GM23338 (cell line): ENCODE measurements at regions not wholly inside any gene's neighbourhood (a gene's known extent, or its start where the extent isn't known, plus 50 kb on each side); places are given as distances from the start of the nearest gene placed in this dataset.

Experiments
- ATAC-seq: fragments of 200-7000 bp; cut with Tn5 transposase; 3 replicates; pipeline ENCODE4 v1.9.1; 2020
- DNase-seq: peaks from one replicate; pipeline ENCODE4 v3.0.0-alpha.2; 2015; ENCODE audit warnings: low spot score
- H2AFZ ChIP-seq: fragments of 200-600 bp; sonication (generic); 2 replicates; pipeline ENCODE4 v1.8.0; 2016; ENCODE audit warnings: antibody characterized with exemption, mild to moderate bottlenecking, moderate library complexity
- H3F3A ChIP-seq: fragments of 200-600 bp; sonication (generic); replicated peaks from 2 replicates; pipeline ENCODE4 v1.8.0; 2017; ENCODE audit warnings: antibody characterized with exemption, mixed run types, low read depth
- H3K27ac ChIP-seq: fragments of 200-600 bp; sonication (generic); 2 replicates; pipeline ENCODE4 v1.6.1; 2016; ENCODE audit warnings: low read depth
- H3K27me3 ChIP-seq: fragments of 200-600 bp; sonication (generic); 2 replicates; pipeline ENCODE4 v1.8.0; 2016; ENCODE audit warnings: mild to moderate bottlenecking, mixed run types, moderate library complexity; ENCODE audit not compliant: insufficient read depth
- H3K36me3 ChIP-seq: fragments of 200-600 bp; sonication (generic); 2 replicates; pipeline ENCODE4 v1.8.0; 2016; ENCODE audit warnings: mild to moderate bottlenecking; ENCODE audit not compliant: insufficient read depth
- H3K4me1 ChIP-seq: fragments of 200-600 bp; sonication (generic); 2 replicates; pipeline ENCODE4 v1.8.0; 2016; ENCODE audit warnings: mild to moderate bottlenecking, moderate library complexity; ENCODE audit not compliant: insufficient read depth
- H3K4me2 ChIP-seq: fragments of 200-600 bp; sonication (generic); 2 replicates; pipeline ENCODE4 v1.7.1; 2017; ENCODE audit warnings: mixed run types
- H3K4me3 ChIP-seq: fragments of 200-600 bp; sonication (generic); 2 replicates; pipeline ENCODE4 v1.6.1; 2016; ENCODE audit warnings: mixed run types
- H3K79me2 ChIP-seq: fragments of 200-600 bp; sonication (generic); replicated peaks from 2 replicates; pipeline ENCODE4 v1.8.0; 2017; ENCODE audit warnings: mild to moderate bottlenecking; ENCODE audit not compliant: insufficient read depth
- H3K9me2 ChIP-seq: fragments of 200-600 bp; sonication (generic); 2 replicates; pipeline ENCODE4 v1.8.0; 2017; ENCODE audit not compliant: insufficient read depth
- H4K20me1 ChIP-seq: fragments of 200-600 bp; sonication (generic); replicated peaks from 2 replicates; pipeline ENCODE4 v1.8.0; 2017; ENCODE audit warnings: mild to moderate bottlenecking; ENCODE audit not compliant: insufficient read depth
- H3K27ac Mint-ChIP-seq: 2 replicates; pipeline ENCODE4 v1.8.0; 2020; ENCODE audit warnings: inconsistent platforms, mild to moderate bottlenecking, moderate library complexity, mixed read lengths
- H3K27me3 Mint-ChIP-seq: 3 replicates; pipeline ENCODE4 v1.8.0; 2022; ENCODE audit warnings: low read depth, mild to moderate bottlenecking, moderate library complexity, mixed read lengths, inconsistent platforms; ENCODE audit not compliant: insufficient read depth, poor library complexity
- H3K36me3 Mint-ChIP-seq: 3 replicates; pipeline ENCODE4 v1.8.0; 2021; ENCODE audit warnings: low read depth, mild to moderate bottlenecking, inconsistent platforms, moderate library complexity, mixed read lengths
- H3K4me1 Mint-ChIP-seq: 3 replicates; pipeline ENCODE4 v1.8.0; 2020; ENCODE audit warnings: mild to moderate bottlenecking, inconsistent platforms, mixed read lengths
- H3K4me3 Mint-ChIP-seq: 3 replicates; pipeline ENCODE4 v1.8.0; 2021; ENCODE audit warnings: moderate library complexity, mild to moderate bottlenecking, inconsistent platforms, mixed read lengths
- H3K9me3 Mint-ChIP-seq: 3 replicates; pipeline ENCODE4 v1.8.0; 2020; ENCODE audit warnings: moderate library complexity, mild to moderate bottlenecking, inconsistent platforms, mixed read lengths
- CREB1 ChIP-seq: fragments of 250-450 bp; sonication (Bioruptor Pico); IDR thresholded peaks from 2 replicates; pipeline ENCODE4 v1.5.0; 2020; ENCODE audit warnings: low read depth, mild to moderate bottlenecking, moderate library complexity
- CTCF ChIP-seq, 2 experiments: fragments of 200-600 bp in 1 of 2; sonication (generic) in 1 of 2; conservative IDR thresholded peaks; 2 replicates each; pipeline versions ENCODE4 v1.5.1 to v1.6.1; 2016 to 2017; ENCODE audit warnings: antibody characterized with exemption in 2 of 2, low read depth in 2 of 2, mild to moderate bottlenecking in 2 of 2, moderate library complexity in 1 of 2
- ETS1 ChIP-seq: IDR thresholded peaks from 2 replicates; pipeline ENCODE4 v1.6.1; 2016; ENCODE audit warnings: antibody characterized with exemption
- EZH2 ChIP-seq: fragments of 200-600 bp; sonication (generic); IDR thresholded peaks from one replicate; pipeline ENCODE4 v1.8.0; 2017; ENCODE audit warnings: antibody characterized with exemption, mild to moderate bottlenecking, low read depth; ENCODE audit not compliant: unreplicated experiment
- EZH2phosphoT487 ChIP-seq: fragments of 200-600 bp; sonication (generic); IDR thresholded peaks from one replicate; pipeline ENCODE4 v1.8.1; 2018; ENCODE audit warnings: antibody characterized with exemption; ENCODE audit not compliant: unreplicated experiment
- NANOG ChIP-seq: IDR thresholded peaks from 2 replicates; pipeline ENCODE4 v1.6.1; 2016; ENCODE audit warnings: antibody characterized with exemption, borderline replicate concordance
- POLR2AphosphoS5 ChIP-seq: IDR thresholded peaks from 2 replicates; pipeline ENCODE4 v1.6.1; 2016; ENCODE audit warnings: antibody characterized with exemption, low read depth
- REST ChIP-seq: IDR thresholded peaks from one replicate; pipeline ENCODE4 v1.6.1; 2018; ENCODE audit warnings: antibody characterized with exemption; ENCODE audit not compliant: unreplicated experiment
- STAT1 ChIP-seq: IDR thresholded peaks from one replicate; pipeline ENCODE4 v1.6.1; 2016; ENCODE audit warnings: antibody characterized with exemption; ENCODE audit not compliant: unreplicated experiment
- ZNF114 ChIP-seq: fragments of 250-450 bp; sonication (Bioruptor Pico); IDR thresholded peaks from 2 replicates; pipeline ENCODE4 v1.5.0; 2020; ENCODE audit warnings: mild to moderate bottlenecking, moderate library complexity
- ZNF462 ChIP-seq: fragments of 250-450 bp; sonication (Bioruptor Pico); IDR thresholded peaks from 2 replicates; pipeline ENCODE4 v1.5.0; 2020; ENCODE audit warnings: mild to moderate bottlenecking, moderate library complexity

- H3K9me3 Mint-ChIP-seq, result peaks cover 35% of the 10 kb centered on the region
- no peaks in the 10 kb centered on the region; the same call in 2 of the 3 replicates for H3K36me3 Mint-ChIP-seq
- H3K9me2 ChIP-seq, result peaks cover 8% of the 10 kb centered on the region
- H3K27me3 ChIP-seq, result no peaks in the 10 kb centered on the region
- no peak overlapping the region for H3K4me3 ChIP-seq
- H3F3A ChIP-seq, result no peaks in the 10 kb centered on the region
- H3K4me2 ChIP-seq, result no peak overlapping the region
- H2AFZ ChIP-seq, result no peak overlapping the region
- H3K36me3 ChIP-seq, result no peaks in the 10 kb centered on the region
- no peaks in the 10 kb centered on the region for H3K4me1 Mint-ChIP-seq
- no peak for TF ChIP-seq ZNF114 (CRISPR knock-in tag)
- no peak for TF ChIP-seq CTCF (conservative IDR thresholded peaks at IDR 0.05; ENCODE audit: low read depth in 2 of 2)
- TF ChIP-seq CREB1 (CRISPR knock-in tag), result no peak
- no peak for TF ChIP-seq NANOG
- no peak for TF ChIP-seq EZH2phosphoT487
- TF ChIP-seq POLR2AphosphoS5, result no peak
- no peak for TF ChIP-seq REST
- TF ChIP-seq ETS1, result no peak
- no peak for TF ChIP-seq EZH2
- H3K27me3 Mint-ChIP-seq, result no peaks in the 10 kb centered on the region
- H3K79me2 ChIP-seq, result no peaks in the 10 kb centered on the region
- no peak overlapping the region for H3K27ac Mint-ChIP-seq
- no peak overlapping the region for H3K27ac ChIP-seq
- H3K4me1 ChIP-seq, result no peaks in the 10 kb centered on the region
- no peak overlapping the region for H3K4me3 Mint-ChIP-seq
- no peaks in the 10 kb centered on the region for H4K20me1 ChIP-seq
- DNase-seq, result no peak
- no peak for ATAC-seq
These were observed 231.0 kb upstream of the EYS start for GRCh38 chr6:65938000-65938399.

- Mint-ChIP-seq H3K4me1 (no peaks in the 10 kb centered on the region), H3K27me3 (peaks cover 1% of the 10 kb centered on the region), H3K4me3 (no peak overlapping the region), H3K9me3 (peaks cover 40% of the 10 kb centered on the region), H3K36me3 (peaks cover 3% of the 10 kb centered on the region; the same call in 2 of the 3 replicates), H3K27ac (no peak overlapping the region)
- H4K20me1 ChIP-seq, result no peaks in the 10 kb centered on the region
- H3K79me2 ChIP-seq, result no peaks in the 10 kb centered on the region
- no peaks in the 10 kb centered on the region for H3F3A ChIP-seq
- ATAC-seq, result no peak
- H3K9me2 ChIP-seq, result peaks cover 4% of the 10 kb centered on the region; the same call in 1 of the 2 replicates
- no peak overlapping the region for H3K27ac ChIP-seq
- H3K4me3 ChIP-seq, result no peak overlapping the region
- H3K4me2 ChIP-seq, result no peak overlapping the region
- no peaks in the 10 kb centered on the region for H3K4me1 ChIP-seq
- no peaks in the 10 kb centered on the region for H3K36me3 ChIP-seq
- no peak overlapping the region for H2AFZ ChIP-seq
- DNase-seq, result no peak
- H3K27me3 ChIP-seq, result no peaks in the 10 kb centered on the region
- no peak for TF ChIP-seq ZNF462 (CRISPR knock-in tag)
- no peak for TF ChIP-seq STAT1
These were observed 228.4 kb upstream of the EYS start for GRCh38 chr6:65935412-65935811.
